MM.1S (cell line): ENCODE measurements at regions not wholly inside any gene's neighbourhood (a gene's known extent, or its start where the extent isn't known, plus 50 kb on each side); places are given as distances from the start of the nearest gene placed in this dataset.

Experiments
- DNase-seq: peaks from one replicate; pipeline ENCODE4 v3.0.0-alpha.2; 2015
- H2AFZ ChIP-seq: fragments of 300-600 bp; sonication (generic); 2 replicates; pipeline ENCODE4 v1.6.0; 2016; ENCODE audit warnings: antibody characterized with exemption, low read length
- H3F3A ChIP-seq: fragments of 300-600 bp; sonication (generic); 2 replicates; pipeline ENCODE4 v1.6.1; 2016; ENCODE audit warnings: mild to moderate bottlenecking, antibody characterized with exemption, low read length, moderate library complexity, mixed read lengths; ENCODE audit not compliant: insufficient read depth
- H3K27ac ChIP-seq: fragments of 300-600 bp; sonication (generic); 2 replicates; pipeline ENCODE4 v1.5.1; 2016; ENCODE audit warnings: mild to moderate bottlenecking, low read length
- H3K27me3 ChIP-seq: fragments of 300-600 bp; sonication (generic); replicated peaks from 2 replicates; pipeline ENCODE4 v1.6.0; 2016; ENCODE audit warnings: low read length; ENCODE audit not compliant: insufficient read depth
- H3K36me3 ChIP-seq: fragments of 300-600 bp; sonication (generic); replicated peaks from 2 replicates; pipeline ENCODE4 v1.6.1; 2016; ENCODE audit warnings: mild to moderate bottlenecking, low read length, mixed read lengths; ENCODE audit not compliant: insufficient read depth
- H3K4me1 ChIP-seq: fragments of 300-600 bp; sonication (generic); 2 replicates; pipeline ENCODE4 v1.6.1; 2016; ENCODE audit warnings: low read length, mixed read lengths
- H3K4me2 ChIP-seq: fragments of 300-600 bp; sonication (generic); 2 replicates; pipeline ENCODE4 v1.6.0; 2016; ENCODE audit warnings: low read depth, low read length
- H3K4me3 ChIP-seq: fragments of 300-600 bp; sonication (generic); 2 replicates; pipeline ENCODE4 v1.5.1; 2016; ENCODE audit warnings: low read length, mixed read lengths
- H3K79me2 ChIP-seq: fragments of 300-600 bp; sonication (generic); 2 replicates; pipeline ENCODE4 v1.6.1; 2016; ENCODE audit warnings: mixed run types, low read length, mixed read lengths
- H3K9ac ChIP-seq: fragments of 300-600 bp; sonication (generic); 2 replicates; pipeline ENCODE4 v1.6.1; 2016; ENCODE audit warnings: low read length, mixed read lengths
- H3K9me2 ChIP-seq: fragments of 300-600 bp; sonication (generic); replicated peaks from 2 replicates; pipeline ENCODE4 v1.6.1; 2016; ENCODE audit warnings: mild to moderate bottlenecking, low read length, mixed read lengths; ENCODE audit not compliant: insufficient read depth
- H3K9me3 ChIP-seq: fragments of 300-600 bp; sonication (generic); replicated peaks from 2 replicates; pipeline ENCODE4 v1.6.1; 2016; ENCODE audit warnings: mild to moderate bottlenecking, low read length, mixed read lengths; ENCODE audit not compliant: insufficient read depth
- H4K20me1 ChIP-seq: fragments of 300-600 bp; sonication (generic); 2 replicates; pipeline ENCODE4 v1.6.1; 2016; ENCODE audit warnings: mild to moderate bottlenecking, low read length, moderate library complexity, mixed read lengths; ENCODE audit not compliant: insufficient read depth
- CTCF ChIP-seq: fragments of 300-600 bp; sonication (generic); IDR thresholded peaks from 2 replicates; pipeline ENCODE4 v1.5.1; 2016; ENCODE audit warnings: antibody characterized with exemption, low read length, mixed read lengths
- EZH2 ChIP-seq: fragments of 300-600 bp; sonication (generic); optimal IDR thresholded peaks from 2 replicates; pipeline ENCODE3; 2017; ENCODE audit warnings: low read depth, mild to moderate bottlenecking, antibody characterized with exemption, low read length, mixed read lengths
- EZH2phosphoT487 ChIP-seq: fragments of 300-600 bp; sonication (generic); IDR thresholded peaks from 2 replicates; pipeline ENCODE4 v1.6.1; 2018; ENCODE audit warnings: antibody characterized with exemption, low read length

- no peak overlapping the region for H3K4me2 ChIP-seq
- no peaks in the 10 kb centered on the region for H3F3A ChIP-seq
- H3K27me3 ChIP-seq = no peaks in the 10 kb centered on the region
- H3K9me3 ChIP-seq = no peaks in the 10 kb centered on the region
- no peak overlapping the region for H2AFZ ChIP-seq
- H3K36me3 ChIP-seq = no peaks in the 10 kb centered on the region
- H3K9me2 ChIP-seq = no peaks in the 10 kb centered on the region
- H3K27ac ChIP-seq = no peak overlapping the region
- H3K4me1 ChIP-seq = no peaks in the 10 kb centered on the region
- no peak for DNase-seq
- no peak overlapping the region for H3K4me3 ChIP-seq
- no peak overlapping the region for H3K9ac ChIP-seq
- TF ChIP-seq EZH2phosphoT487 (no peak), EZH2 (no peak), CTCF (no peak)
- H4K20me1 ChIP-seq = no peaks in the 10 kb centered on the region
- H3K79me2 ChIP-seq = no peaks in the 10 kb centered on the region
Measured at GRCh38 chr6:16911088-16911487, 149.8 kb upstream of the ATXN1 start.

- DNase-seq = no peak
- Histone ChIP-seq H3K27ac (no peak overlapping the region), H3K4me2 (no peak overlapping the region), H3K4me1 (no peaks in the 10 kb centered on the region), H3F3A (no peaks in the 10 kb centered on the region), H3K9me2 (no peaks in the 10 kb centered on the region), H3K36me3 (no peaks in the 10 kb centered on the region), H3K79me2 (no peaks in the 10 kb centered on the region), H4K20me1 (no peaks in the 10 kb centered on the region), H3K4me3 (no peak overlapping the region), H3K9ac (no peak overlapping the region), H2AFZ (no peak overlapping the region), H3K27me3 (no peaks in the 10 kb centered on the region), H3K9me3 (no peaks in the 10 kb centered on the region)
- TF ChIP-seq EZH2 (no peak), CTCF (no peak), EZH2phosphoT487 (no peak)
Measured at GRCh38 chr6:16909658-16910360, 148.5 kb upstream of the ATXN1 start.

- H3K4me2 ChIP-seq = no peak overlapping the region
- no peaks in the 10 kb centered on the region for H3K79me2 ChIP-seq
Measured at GRCh38 chr6:16907991-16908390, 146.7 kb upstream of the ATXN1 start.

More at GRCh38 chr6:16907991-16908390, 146.7 kb upstream of the ATXN1 start:
- TF ChIP-seq CTCF (no peak), EZH2 (no peak), EZH2phosphoT487 (no peak)
- Histone ChIP-seq H3K9me2 (no peaks in the 10 kb centered on the region), H3K27me3 (no peaks in the 10 kb centered on the region), H3K36me3 (no peaks in the 10 kb centered on the region), H3F3A (no peaks in the 10 kb centered on the region), H3K9ac (no peak overlapping the region), H3K9me3 (no peaks in the 10 kb centered on the region), H2AFZ (no peak overlapping the region), H3K4me1 (no peaks in the 10 kb centered on the region), H4K20me1 (no peaks in the 10 kb centered on the region), H3K27ac (no peak overlapping the region), H3K4me3 (no peak overlapping the region)
- DNase-seq = no peak
